Upper lobe of left lung (tissue), 6 donors: ENCODE measurements at regions not wholly inside any gene's neighbourhood (a gene's known extent, or its start where the extent isn't known, plus 50 kb on each side); places are given as distances from the start of the nearest gene placed in this dataset.
A peak's percentile ranks its signal among the peaks of the same experiment; 100 is the strongest.
"Not testable (repeated sequence)": the region's sequence is repeated elsewhere in the genome, so short reads cannot be mapped to it uniquely, and the experiment has no call there.

ENCODE experiments used
- ATAC-seq, 2 donors: fragments of 200-7000 bp; cut with Tn5 transposase; one replicate each; pipeline ENCODE4 v1.9.1; 2022; ENCODE audit warnings: mild to moderate bottlenecking in 2 of 2, moderate library complexity in 2 of 2; ENCODE audit not compliant: low FRiP score in 2 of 2
- DNase-seq, 2 donors: peaks; one replicate each; pipeline ENCODE4 v3.0.0-alpha.2; 2019 to 2020
- H3K27ac ChIP-seq, 4 donors: fragments of 200-600 bp; sonication (generic); one replicate each; pipeline ENCODE4 v1.5.1; 2016 to 2019
- H3K27me3 ChIP-seq, 4 donors: fragments of 200-600 bp; sonication (generic); one replicate each; pipeline ENCODE4 v1.5.1; 2017 to 2019
- H3K36me3 ChIP-seq, 4 donors: fragments of 200-600 bp; sonication (generic); one replicate each; pipeline ENCODE4 v1.5.1; 2016 to 2019
- H3K4me1 ChIP-seq, 4 donors: fragments of 200-600 bp; sonication (generic); one replicate each; pipeline ENCODE4 v1.5.1; 2018 to 2019
- H3K4me3 ChIP-seq, 4 donors: fragments of 200-600 bp; sonication (generic); one replicate each; pipeline ENCODE4 v1.5.1; 2017 to 2019; ENCODE audit warnings: mild to moderate bottlenecking in 2 of 4, moderate library complexity in 1 of 4
- H3K9me3 ChIP-seq, 4 donors: fragments of 200-600 bp; sonication (generic); one replicate each; pipeline ENCODE4 v1.5.1; 2018 to 2019
- CTCF ChIP-seq, 6 experiments: fragments of 450-650 bp in 4 of 6; fragments of 200-600 bp in 2 of 6; sonication (generic) in 2 of 6; IDR thresholded peaks; one replicate each; pipeline ENCODE4 v1.5.1; 2016 to 2019; ENCODE audit warnings: antibody characterized with exemption in 6 of 6
- EP300 ChIP-seq, 4 donors: sonication (generic); formaldehyde crosslinking; IDR thresholded peaks; one replicate each; pipeline ENCODE4 v1.5.1; 2017; ENCODE audit warnings: antibody characterized with exemption in 4 of 4, control low read depth in 2 of 4
- POLR2A ChIP-seq, 4 donors: fragments of 450-650 bp; IDR thresholded peaks; one replicate each; pipeline ENCODE4 v1.5.1; 2016 to 2017; ENCODE audit warnings: antibody characterized with exemption in 4 of 4, mild to moderate bottlenecking in 2 of 4
- POLR2AphosphoS5 ChIP-seq, 2 donors: sonication (generic); formaldehyde crosslinking; IDR thresholded peaks; one replicate each; pipeline ENCODE4 v1.5.1; 2017; ENCODE audit warnings: antibody characterized with exemption in 2 of 2
- WGBS, 2 donors: methylation state at CpG; one replicate each; pipeline ENCODE4 v1.1.5; 2017 to 2018; 5-methylcytosine and 5-hydroxymethylcytosine counted together
- donor health status: DM: no; HTN: no; CAD: no; lungs with moderate emphysema.
- donor health status: DM: no; HTN: yes; CAD: no; lungs with severe emphysema.

DNA sequence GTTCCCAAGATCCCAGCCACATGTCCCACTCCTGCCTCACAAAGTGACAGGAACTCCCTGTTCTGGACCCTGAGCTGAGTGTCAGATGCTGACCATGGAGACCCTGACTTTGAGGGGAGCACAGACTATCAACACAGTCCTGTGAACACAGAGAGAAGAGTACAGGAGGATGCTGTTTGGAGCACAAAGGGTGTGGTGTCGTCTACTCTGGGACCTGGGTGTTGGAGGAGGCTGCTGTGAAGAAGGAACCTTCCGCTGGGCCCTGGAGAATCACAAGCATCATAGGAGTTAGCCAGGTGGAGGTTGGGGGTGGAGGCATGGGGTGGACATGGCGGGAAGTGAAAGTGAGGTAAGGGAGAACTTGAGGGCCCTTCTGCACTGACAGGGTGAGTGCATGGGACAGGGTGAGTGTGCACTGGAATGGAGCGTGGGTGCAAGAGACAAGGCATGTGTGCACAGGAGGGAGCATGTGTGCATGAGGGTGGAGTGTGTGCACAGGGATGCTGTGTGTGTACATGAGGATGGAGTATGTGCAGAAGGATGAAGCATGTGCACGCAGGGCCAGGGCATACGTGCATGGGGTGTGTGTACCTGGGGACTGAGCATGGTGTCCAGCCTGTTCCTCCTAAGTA is 70.7 kb upstream of the ANTXRL start:
- Histone ChIP-seq H3K27me3 (no peaks in the 10 kb centered on the region), H3K4me3 (no peak overlapping the region), H3K9me3 (no peaks in the 10 kb centered on the region), H3K27ac (no peak overlapping the region), H3K4me1 (no peaks in the 10 kb centered on the region), H3K36me3 (no peaks in the 10 kb centered on the region)
- ATAC-seq, result peak in 1 of 2 donors; percentile 13
- TF ChIP-seq CTCF (IDR thresholded peaks at IDR 0.05) (no peak), EP300 (IDR thresholded peaks at IDR 0.05) (no peak), POLR2A (IDR thresholded peaks at IDR 0.05) (no peak), POLR2AphosphoS5 (IDR thresholded peaks at IDR 0.05) (no peak)
- DNase-seq, result no peak
- WGBS, 2 donors, result 86 to 91% methylated on average over 6 of the region's 6 CpGs

DNA sequence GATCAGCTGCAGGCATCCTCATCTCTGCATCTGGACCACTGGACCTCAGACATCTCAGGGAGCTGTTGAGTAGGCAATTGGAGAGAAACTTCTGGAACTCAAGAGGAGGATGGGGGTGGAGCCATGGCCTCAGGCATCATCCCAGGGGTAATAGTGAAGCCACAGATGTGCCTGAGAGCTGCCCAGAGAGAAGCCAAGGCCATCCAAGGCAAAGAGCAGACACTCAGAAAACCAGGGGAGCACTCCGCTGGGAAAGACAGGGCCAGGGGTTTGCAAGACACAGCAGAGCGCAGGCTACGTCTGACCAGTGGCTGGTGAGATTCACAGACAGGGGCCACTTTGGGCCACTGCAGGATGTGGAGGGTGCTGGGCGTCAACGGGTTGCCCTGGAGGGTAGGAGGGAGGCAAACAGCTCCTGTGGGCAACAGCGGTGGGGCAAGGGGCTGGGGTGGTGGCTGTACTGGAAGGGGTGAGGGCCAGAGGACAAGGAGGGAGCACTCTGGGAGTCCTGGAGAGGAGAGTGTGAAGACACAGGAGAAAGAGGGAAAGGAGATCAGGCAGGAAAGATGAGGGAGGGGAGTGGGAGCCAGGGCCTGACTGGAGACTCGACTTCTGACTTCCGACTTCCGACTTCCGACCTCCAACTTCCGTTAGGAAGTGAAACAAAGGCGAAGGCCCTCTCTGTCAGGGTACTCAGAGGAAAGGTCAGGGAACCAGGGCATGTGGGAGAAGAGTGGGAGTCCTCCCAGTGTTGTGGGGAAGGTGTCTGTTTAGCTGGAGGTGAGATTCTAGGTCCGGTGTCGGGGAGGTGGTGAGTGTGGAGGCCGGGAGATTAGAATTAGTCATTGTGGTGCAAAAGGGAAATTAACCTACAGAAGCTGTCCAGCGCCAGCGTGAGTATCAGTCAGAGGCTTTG is 69.7 kb upstream of the ANTXRL start:
- Histone ChIP-seq H3K4me3 (no peak overlapping the region), H3K27ac (no peak overlapping the region), H3K36me3 (no peaks in the 10 kb centered on the region), H3K27me3 (no peaks in the 10 kb centered on the region), H3K9me3 (no peaks in the 10 kb centered on the region), H3K4me1 (no peaks in the 10 kb centered on the region)
- WGBS, 2 donors, result 68 to 74% methylated on average over 16 of the region's 17 CpGs
- ATAC-seq (no peak), DNase-seq (peak in 1 of 2 donors; percentile 24)
- no peak for TF ChIP-seq EP300 (IDR thresholded peaks at IDR 0.05)

DNA sequence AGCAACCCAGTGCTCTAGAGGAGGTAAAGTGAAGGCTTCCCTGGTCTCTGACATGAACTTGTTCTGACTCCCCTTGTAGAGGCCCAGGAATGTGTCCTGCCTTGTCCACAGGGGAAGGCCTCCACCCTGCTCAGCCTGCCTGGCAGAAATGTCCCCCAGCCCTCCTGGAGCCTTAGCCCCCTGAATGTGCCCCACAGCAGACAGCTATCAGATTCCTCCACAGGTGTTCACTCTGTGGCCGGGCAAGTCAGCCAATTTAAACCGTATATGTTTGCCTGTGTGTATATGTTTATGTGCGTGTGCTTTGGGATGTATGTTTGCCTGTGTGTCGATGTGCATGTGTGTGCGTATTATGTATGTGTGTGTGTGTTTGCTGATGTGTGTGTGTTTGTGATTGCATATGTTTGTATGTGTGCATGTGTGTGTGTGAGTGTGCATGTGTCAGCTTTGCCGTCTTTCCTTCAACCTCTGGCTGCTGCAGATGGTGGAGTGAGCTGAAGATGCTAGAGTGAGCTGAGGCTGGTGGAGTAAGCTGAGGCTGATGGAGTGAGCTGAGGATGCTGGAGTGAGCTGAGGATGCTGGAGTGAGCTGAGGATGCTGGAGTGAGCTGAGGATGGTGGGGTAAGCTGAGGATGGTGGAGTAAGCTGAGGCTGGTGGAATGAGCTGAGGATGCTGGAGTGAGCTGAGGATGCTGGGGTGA is 68.9 kb upstream of the ANTXRL start:
- no peaks in the 10 kb centered on the region for H3K9me3 ChIP-seq
- no peak for ATAC-seq

DNA sequence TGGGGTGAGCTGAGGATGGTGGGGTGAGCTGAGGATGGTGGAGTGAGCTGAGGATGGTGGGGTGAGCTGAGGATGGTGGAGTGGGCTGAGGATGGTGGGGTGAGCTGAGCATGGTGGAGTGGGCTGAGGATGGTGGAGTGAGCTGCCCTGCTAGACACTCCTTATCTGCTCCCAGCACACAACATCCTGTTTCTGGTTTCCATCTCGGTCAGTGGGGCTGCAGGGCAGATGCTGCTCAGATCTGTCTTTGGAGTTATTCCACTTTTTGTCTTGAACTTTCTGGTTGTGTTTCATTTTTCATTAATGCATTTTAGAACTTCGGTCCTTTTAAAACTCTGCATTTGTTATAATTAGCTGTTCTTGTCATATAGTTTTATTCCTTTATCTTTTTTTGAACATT is 67.9 kb upstream of the ANTXRL start:
- no peaks in the 10 kb centered on the region for H3K9me3 ChIP-seq
- no peaks in the 10 kb centered on the region for H3K36me3 ChIP-seq
- no peaks in the 10 kb centered on the region for H3K27me3 ChIP-seq
- no peak overlapping the region for H3K27ac ChIP-seq
- ATAC-seq, result no peak
- H3K4me1 ChIP-seq, result no peaks in the 10 kb centered on the region
- no peak for DNase-seq
- H3K4me3 ChIP-seq, result no peak overlapping the region
- 29 to 46% methylated on average over 2 of the region's 2 CpGs for WGBS, 2 donors
- TF ChIP-seq CTCF (IDR thresholded peaks at IDR 0.05) (no peak), POLR2A (IDR thresholded peaks at IDR 0.05) (no peak), EP300 (IDR thresholded peaks at IDR 0.05) (no peak), POLR2AphosphoS5 (IDR thresholded peaks at IDR 0.05) (no peak)

More for the DNA sequence above, 68.9 kb upstream of the ANTXRL start:
- no peaks in the 10 kb centered on the region for H3K27me3 ChIP-seq
- H3K4me3 ChIP-seq, result no peak overlapping the region
- no peaks in the 10 kb centered on the region for H3K36me3 ChIP-seq
- 77 to 81% methylated on average over 6 of the region's 6 CpGs for WGBS, 2 donors
- DNase-seq, result no peak
- TF ChIP-seq POLR2AphosphoS5 (IDR thresholded peaks at IDR 0.05) (no peak), POLR2A (IDR thresholded peaks at IDR 0.05) (no peak), CTCF (IDR thresholded peaks at IDR 0.05) (no peak), EP300 (IDR thresholded peaks at IDR 0.05) (no peak)
- H3K27ac ChIP-seq, result no peak overlapping the region
- H3K4me1 ChIP-seq, result no peaks in the 10 kb centered on the region

DNA sequence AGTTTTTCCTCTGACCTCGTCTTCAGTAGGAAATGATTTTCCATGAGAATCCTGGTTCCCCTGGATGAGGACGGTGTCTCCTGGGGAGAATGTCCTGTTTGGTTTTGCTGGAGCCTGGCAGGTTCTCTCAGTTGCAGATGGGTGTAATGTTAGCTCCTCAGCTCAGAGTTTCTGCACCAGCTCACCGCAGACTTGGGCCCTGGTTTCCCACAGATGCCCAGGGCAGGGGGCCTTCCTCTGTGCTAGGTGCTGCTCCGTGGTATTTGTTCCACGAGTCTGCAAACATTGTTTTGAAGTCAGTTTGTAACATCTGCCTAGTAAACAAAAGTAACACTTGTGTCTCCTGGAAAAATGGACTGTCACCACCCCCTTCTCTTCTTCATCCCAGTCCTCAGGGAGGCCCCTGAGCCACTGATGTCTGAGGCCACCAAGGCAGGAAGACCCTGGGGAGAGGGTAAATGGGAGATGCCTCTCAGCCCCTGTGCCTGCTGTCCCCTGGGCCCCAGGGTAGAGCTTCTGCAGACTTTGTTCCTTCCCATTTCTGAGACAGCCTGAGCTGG is 67.3 kb upstream of the ANTXRL start:
- not testable (repeated sequence) for ATAC-seq, H3K27me3 ChIP-seq, H3K4me3 ChIP-seq, H3K36me3 ChIP-seq, H3K27ac ChIP-seq, H3K9me3 ChIP-seq, DNase-seq, H3K4me1 ChIP-seq
- WGBS, 2 donors, result 60 to 61% methylated on average over 2 to 4 of the region's 5 CpGs
